ENCODE measurements at regions not wholly inside any gene's neighbourhood (a gene's known extent, or its start where the extent isn't known, plus 50 kb on each side); places are given as distances from the start of the nearest gene placed in this dataset.
A peak's percentile ranks its signal among the peaks of the same experiment; 100 is the strongest.

- DNase-seq, result no peak
Observed at GRCh38 chr20:11329271-11329670, 588.4 kb upstream of the BTBD3 start.

GRCh38 chr20:11331096-11331495 lies 586.6 kb upstream of the BTBD3 start:
- DNase-seq, result no peak

GRCh38 chr20:11332381-11332780 lies 585.3 kb upstream of the BTBD3 start:
- DNase-seq, result no peak

- DNase-seq, result no peak
Observed at GRCh38 chr20:11333634-11334033, 584.1 kb upstream of the BTBD3 start.

- no peak for DNase-seq
Observed at GRCh38 chr20:11337361-11338130, 580.1 kb upstream of the BTBD3 start.

- no peak for DNase-seq
Observed at GRCh38 chr20:11338496-11339306, 579.0 kb upstream of the BTBD3 start.

GRCh38 chr20:11344939-11345338 lies 572.8 kb upstream of the BTBD3 start:
- no peak for DNase-seq

GRCh38 chr20:11347738-11348137 lies 570.0 kb upstream of the BTBD3 start:
- no peak for DNase-seq

- no peak for DNase-seq
Observed at GRCh38 chr20:11350126-11351005, 567.3 kb upstream of the BTBD3 start.

GRCh38 chr20:11352041-11352440 lies 565.7 kb upstream of the BTBD3 start:
- DNase-seq, result no peak

- DNase-seq, result no peak
Observed at GRCh38 chr20:11354846-11355245, 562.8 kb upstream of the BTBD3 start.

- no peak for DNase-seq
Observed at GRCh38 chr20:11355345-11355744, 562.3 kb upstream of the BTBD3 start.

GRCh38 chr20:11356061-11356460 lies 561.6 kb upstream of the BTBD3 start:
- DNase-seq, result no peak

GRCh38 chr20:11362450-11362849 lies 555.2 kb upstream of the BTBD3 start:
- no peak for DNase-seq

- DNase-seq, result no peak
Observed at GRCh38 chr20:11364736-11365135, 553.0 kb upstream of the BTBD3 start.

GRCh38 chr20:11366660-11367059 lies 551.0 kb upstream of the BTBD3 start:
- DNase-seq, result no peak

- no peak for DNase-seq
Observed at GRCh38 chr20:11368499-11368898, 549.2 kb upstream of the BTBD3 start.

GRCh38 chr20:11368965-11369711 lies 548.6 kb upstream of the BTBD3 start:
- no peak for DNase-seq

- no peak for DNase-seq
Observed at GRCh38 chr20:11371831-11372230, 545.9 kb upstream of the BTBD3 start.

- peak; percentile 42 for DNase-seq
Observed at GRCh38 chr20:11372876-11373790, 544.6 kb upstream of the BTBD3 start.

GRCh38 chr20:11375335-11375734 lies 542.4 kb upstream of the BTBD3 start:
- no peak for DNase-seq

Data from left hindlimb (tissue), 1 donor.